ENCODE measurements at regions not wholly inside any gene's neighbourhood (a gene's known extent, or its start where the extent isn't known, plus 50 kb on each side); places are given as distances from the start of the nearest gene placed in this dataset.

DNA sequence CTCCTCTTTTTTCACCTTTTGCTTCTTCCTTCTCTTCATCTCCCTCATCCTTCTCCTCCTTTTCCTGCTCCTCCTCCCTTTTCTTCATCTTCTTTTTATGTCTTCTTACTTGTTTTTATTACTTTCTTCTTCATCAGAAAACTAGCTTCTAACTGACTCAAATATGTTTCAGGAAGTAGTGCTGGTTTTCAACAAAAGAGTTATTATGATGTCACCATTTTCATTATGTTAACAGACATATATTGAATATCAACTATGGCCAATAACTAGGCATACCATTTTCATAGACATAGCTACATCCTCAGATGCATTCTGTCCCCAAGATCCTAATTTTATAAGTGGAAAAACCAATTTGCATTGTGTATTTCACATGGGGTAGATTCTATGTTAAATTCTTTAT is 252.9 kb upstream of the PAPPA start:
- ATAC-seq (no peak), FAIRE-seq (no peak), DNase-seq (no peak)
- Histone ChIP-seq H3K27ac (no peak overlapping the region), H3K4me1 (no peaks in the 10 kb centered on the region), H3K36me3 (no peaks in the 10 kb centered on the region), H3K4me3 (no peak overlapping the region), H3K9me3 (no peaks in the 10 kb centered on the region), H3K27me3 (no peaks in the 10 kb centered on the region)
- TF ChIP-seq, protein P1, sequence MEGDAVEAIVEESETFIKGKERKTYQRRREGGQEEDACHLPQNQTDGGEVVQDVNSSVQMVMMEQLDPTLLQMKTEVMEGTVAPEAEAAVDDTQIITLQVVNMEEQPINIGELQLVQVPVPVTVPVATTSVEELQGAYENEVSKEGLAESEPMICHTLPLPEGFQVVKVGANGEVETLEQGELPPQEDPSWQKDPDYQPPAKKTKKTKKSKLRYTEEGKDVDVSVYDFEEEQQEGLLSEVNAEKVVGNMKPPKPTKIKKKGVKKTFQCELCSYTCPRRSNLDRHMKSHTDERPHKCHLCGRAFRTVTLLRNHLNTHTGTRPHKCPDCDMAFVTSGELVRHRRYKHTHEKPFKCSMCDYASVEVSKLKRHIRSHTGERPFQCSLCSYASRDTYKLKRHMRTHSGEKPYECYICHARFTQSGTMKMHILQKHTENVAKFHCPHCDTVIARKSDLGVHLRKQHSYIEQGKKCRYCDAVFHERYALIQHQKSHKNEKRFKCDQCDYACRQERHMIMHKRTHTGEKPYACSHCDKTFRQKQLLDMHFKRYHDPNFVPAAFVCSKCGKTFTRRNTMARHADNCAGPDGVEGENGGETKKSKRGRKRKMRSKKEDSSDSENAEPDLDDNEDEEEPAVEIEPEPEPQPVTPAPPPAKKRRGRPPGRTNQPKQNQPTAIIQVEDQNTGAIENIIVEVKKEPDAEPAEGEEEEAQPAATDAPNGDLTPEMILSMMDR (IDR thresholded peaks at IDR 0.05) = no peak
- intact Hi-C loops (cut with DNase I) = no loop called here

DNA sequence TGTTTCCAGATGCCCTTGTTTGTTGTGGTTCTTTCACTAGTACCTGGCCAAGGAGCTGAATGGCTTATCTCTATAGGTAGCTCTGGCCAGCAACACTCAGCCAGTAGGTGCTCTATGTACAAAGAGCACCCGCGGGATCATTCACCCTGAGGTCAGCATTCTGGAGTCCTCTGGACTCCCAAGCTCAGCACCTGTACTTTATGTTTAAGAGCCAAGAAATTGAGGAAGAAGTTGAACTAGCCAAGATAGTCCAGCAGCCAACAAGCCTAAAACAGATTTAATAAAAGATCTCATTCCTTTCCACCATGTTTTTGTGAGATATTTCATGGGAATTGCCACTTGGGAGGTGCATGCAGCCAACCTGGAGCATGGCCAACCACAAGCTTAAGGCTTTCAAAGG is 242.6 kb upstream of the PAPPA start:
- DNase-seq (no peak), ATAC-seq (no peak), FAIRE-seq (no peak)
- Histone ChIP-seq H3K9me3 (no peaks in the 10 kb centered on the region), H3K4me1 (no peaks in the 10 kb centered on the region), H3K27me3 (no peaks in the 10 kb centered on the region), H3K27ac (no peak overlapping the region), H3K4me3 (no peak overlapping the region), H3K36me3 (no peaks in the 10 kb centered on the region)
- TF ChIP-seq, protein P1 (IDR thresholded peaks at IDR 0.05) = no peak
- intact Hi-C loops (cut with DNase I) = no loop called here
- WGBS, 2 donors = 74 to 84% methylated on average over 2 of the region's 2 CpGs

DNA sequence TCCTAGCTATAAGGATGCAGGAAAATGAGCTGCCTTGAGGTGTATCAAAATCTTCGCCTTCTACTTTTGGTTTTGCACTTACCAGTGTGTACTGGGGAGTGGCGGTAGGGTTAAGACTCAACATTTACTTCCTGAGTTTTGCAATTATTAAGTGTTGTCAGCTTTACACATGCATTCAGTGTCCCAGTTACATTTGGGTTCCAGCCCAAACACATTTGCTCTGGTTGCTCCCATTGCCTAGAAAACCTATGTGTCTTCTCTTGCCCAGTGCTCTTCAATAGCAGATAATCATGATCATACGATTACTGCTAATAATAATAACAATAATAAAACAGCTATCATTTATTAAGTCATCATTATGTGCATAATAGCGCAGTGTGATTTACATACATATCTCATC is 241.5 kb upstream of the PAPPA start:
- Histone ChIP-seq H3K9me3 (no peaks in the 10 kb centered on the region), H3K36me3 (no peaks in the 10 kb centered on the region), H3K27me3 (no peaks in the 10 kb centered on the region), H3K27ac (no peak overlapping the region), H3K4me1 (no peaks in the 10 kb centered on the region), H3K4me3 (no peak overlapping the region)
- 75 to 84% methylated on average over 4 of the region's 4 CpGs for WGBS, 2 donors
- no peak for DNase-seq
- no peak for FAIRE-seq
- no peak for ATAC-seq
- intact Hi-C loops (cut with DNase I) = no loop called here
- TF ChIP-seq, protein P1 (IDR thresholded peaks at IDR 0.05) = no peak

DNA sequence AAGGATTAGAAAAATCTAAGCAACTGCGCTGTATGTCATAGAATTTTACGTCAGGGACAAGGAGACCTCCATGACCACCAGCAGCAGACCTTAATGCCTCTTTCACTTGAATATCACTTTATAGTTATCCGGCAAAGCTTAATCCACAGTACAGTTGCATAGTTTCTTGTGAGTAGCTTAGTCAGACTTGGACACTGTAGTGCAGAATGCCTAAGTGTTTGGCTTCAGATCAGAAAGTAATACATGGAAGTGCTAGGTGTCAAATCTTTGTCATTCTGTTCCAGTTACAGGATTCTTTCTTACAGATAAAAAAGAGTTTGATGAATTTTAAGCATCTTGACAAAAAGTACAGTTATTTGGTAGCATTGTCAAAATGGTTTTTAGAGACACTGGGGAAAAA is 239.9 kb upstream of the PAPPA start:
- TF ChIP-seq, protein P1 (IDR thresholded peaks at IDR 0.05) = no peak
- no peaks in the 10 kb centered on the region for H3K36me3 ChIP-seq
- H3K27ac ChIP-seq = no peak overlapping the region
- no peak overlapping the region for H3K4me3 ChIP-seq
- no peak for DNase-seq
- no peak for FAIRE-seq
- H3K27me3 ChIP-seq = no peaks in the 10 kb centered on the region
- WGBS, 2 donors = 75 to 77% methylated on average over 3 of the region's 3 CpGs
- no peaks in the 10 kb centered on the region for H3K9me3 ChIP-seq
- ATAC-seq = no peak
- H3K4me1 ChIP-seq = no peaks in the 10 kb centered on the region
- intact Hi-C loops (cut with DNase I) = no loop called here

DNA sequence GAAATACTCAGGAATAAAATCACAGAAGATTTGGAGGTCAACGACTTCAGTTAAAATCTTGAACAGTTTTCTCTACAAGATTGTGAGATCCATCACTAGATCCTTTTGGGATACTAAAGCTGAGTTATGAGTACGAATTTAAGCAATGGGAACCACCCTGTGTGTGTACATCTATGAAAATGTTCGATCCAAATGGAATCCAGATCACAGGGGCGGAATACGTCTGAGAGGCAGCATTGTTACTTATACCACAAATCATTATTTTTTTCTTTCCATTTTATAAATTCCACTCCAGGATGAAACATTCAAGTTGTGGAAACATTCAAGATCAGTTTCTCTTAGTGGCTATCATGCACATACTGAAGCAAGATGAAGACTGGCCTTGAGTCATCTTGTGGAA is 239.3 kb upstream of the PAPPA start:
- Histone ChIP-seq H3K27me3 (no peaks in the 10 kb centered on the region), H3K36me3 (no peaks in the 10 kb centered on the region), H3K27ac (no peak overlapping the region), H3K9me3 (no peaks in the 10 kb centered on the region), H3K4me1 (no peaks in the 10 kb centered on the region), H3K4me3 (no peak overlapping the region)
- TF ChIP-seq, protein P1 (IDR thresholded peaks at IDR 0.05) = no peak
- no peak for DNase-seq
- no peak for ATAC-seq
- WGBS, 2 donors = 61 to 71% methylated on average over 5 of the region's 5 CpGs
- FAIRE-seq = no peak
- intact Hi-C loops (cut with DNase I) = no loop called here
